G401.6 (cell line): ENCODE measurements at regions not wholly inside any gene's neighbourhood (a gene's known extent, or its start where the extent isn't known, plus 50 kb on each side); places are given as distances from the start of the nearest gene placed in this dataset.

Source experiments
- FAIRE-seq: peaks from 2 replicates; lab custom pipeline; 2012; peaks lifted over from hg19 to GRCh38; lab: Jason Lieb, UNC

DNA sequence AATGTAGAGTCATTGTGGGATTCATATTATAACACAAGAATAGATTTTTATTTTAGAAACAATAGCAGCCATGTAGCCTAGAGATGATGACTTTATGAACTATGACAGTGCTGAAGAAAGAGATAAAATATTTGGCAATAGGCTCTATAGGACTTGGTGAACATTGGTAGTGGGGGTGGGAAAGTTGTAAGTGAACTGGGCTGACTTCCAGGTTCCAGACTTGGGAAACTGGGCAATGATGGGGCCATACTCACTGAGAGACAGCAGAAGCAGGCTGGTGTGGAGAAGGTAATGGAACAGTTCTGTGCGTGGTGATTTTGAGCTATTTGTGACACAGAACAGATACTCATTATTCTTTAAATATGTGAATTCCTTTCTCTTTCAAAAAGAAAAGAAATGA, 470.3 kb upstream of the HNRNPA3 start:
- FAIRE-seq, result no peak

DNA sequence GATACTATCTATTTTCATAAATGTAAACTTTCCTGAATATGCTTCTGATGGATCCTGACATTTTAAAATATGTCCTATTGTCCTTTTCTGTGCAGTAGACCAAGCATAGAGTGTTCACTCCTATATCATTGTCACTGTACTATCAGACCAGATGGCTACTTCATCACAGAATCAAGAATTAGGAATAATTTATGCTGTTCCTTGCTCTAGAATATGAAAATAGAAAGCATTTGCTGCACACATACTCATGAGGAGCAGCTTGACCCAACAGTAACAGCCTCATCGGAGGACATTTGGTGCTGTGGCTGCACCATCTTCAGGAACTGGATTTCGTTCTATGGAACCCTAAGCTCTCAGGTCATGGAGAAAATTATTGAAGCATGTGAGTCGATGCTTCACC, 468.9 kb upstream of the HNRNPA3 start:
- FAIRE-seq, result no peak

DNA sequence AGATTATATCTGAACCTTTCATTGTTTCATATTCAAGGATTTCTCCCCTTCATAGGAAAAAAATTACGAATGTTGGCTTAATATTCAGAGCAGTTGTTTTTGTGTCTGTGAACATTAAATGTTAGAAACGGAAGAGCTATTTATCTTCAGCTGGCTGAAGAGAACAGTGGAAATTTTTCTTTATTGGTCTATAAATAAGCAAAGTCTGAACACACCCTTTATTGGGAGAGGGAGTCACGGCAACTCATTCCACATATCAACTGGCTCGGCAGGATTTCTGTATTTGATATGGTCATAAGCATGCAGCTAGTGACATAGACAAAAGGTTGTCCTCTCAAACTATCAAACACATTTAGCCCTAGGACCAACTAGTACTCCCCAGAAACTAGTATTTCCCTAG, 468.4 kb upstream of the HNRNPA3 start:
- no peak for FAIRE-seq

DNA sequence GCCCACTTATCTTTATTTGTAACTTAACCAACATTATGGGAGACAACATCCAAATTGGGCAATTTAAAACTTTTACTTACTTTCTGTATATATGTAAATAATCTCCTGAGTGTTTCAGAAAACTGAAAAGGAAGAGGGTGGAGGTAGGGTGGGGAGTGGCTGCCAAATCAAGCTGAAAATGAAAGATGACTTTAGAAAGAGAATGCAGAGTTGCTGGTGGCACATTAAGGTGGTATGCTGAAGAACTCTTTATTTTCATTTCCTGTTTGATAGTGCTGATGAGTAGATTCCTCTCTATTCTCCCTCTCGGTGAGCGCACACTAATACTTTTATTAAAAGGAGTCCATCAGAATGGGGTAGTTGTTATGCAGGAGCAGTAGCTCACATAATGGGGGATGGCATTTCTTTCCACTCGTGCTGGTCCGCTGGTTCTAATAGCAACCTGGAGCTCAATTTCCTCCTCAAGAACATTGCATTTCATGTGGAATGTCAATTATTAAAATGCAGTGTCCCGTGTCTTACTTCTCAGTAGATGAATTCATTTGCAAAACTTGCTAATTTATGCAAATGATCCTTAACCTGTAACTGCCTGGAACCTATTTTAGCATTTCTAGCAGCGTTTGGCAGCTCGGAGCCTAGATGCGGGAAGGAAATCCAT, 466.9 kb upstream of the HNRNPA3 start:
- FAIRE-seq, result no peak

DNA sequence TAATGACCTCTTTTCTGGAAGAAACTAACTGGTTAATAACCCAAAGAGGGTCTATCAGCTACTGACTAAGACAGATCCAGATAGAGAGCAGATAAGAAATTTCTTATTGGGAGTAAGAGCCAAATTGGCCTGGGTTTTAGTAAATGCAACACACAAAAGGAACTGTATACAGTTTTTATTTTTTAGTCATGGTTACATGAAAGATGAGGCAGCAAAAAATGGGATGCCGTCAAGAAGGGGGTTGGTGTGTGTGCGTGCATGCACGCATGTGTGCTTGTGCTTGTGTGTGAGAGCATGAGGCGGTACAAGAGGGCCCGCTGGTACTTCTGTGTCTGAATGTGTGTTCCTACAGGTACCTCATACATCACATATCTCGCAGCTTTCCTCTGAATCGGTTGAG, 466.2 kb upstream of the HNRNPA3 start:
- FAIRE-seq, result no peak

DNA sequence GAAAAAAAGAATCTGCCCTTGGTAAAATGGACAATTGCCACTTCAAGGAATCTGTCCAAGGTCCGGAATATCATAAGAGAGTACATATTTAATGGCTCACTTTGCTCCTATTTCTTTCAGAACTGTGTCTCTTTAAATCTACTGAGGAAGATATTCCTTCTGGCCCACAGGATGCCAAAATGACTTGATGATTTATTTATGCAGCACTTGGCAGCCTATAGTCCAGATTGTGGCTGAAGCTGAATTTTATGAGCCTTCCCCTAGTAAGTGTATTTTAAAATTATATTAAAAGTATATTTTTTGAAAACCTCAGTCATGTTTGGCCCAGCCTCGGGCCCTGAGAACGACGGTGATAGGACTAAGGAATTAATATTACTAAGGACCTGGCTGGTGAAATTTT, 465.1 kb upstream of the HNRNPA3 start:
- FAIRE-seq, result no peak

DNA sequence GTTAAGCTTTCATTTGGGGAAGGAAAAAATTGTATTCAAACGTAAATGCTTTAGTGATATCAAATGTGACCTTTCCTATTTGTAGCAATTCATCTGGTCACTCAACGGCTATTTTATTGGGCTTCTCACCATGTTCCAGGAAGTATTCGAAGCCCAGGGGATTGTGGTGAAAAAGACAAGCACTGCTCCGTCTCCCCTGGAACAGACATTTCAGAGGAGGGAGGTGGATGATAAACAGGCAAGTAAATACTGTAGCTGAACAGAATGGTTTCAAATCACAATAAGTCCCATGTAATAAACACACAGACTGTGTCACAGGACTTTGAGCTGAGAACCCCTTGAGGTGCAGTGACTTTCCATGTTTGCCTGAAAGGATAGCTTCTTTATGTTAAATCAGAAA, 464.7 kb upstream of the HNRNPA3 start:
- FAIRE-seq, result no peak

DNA sequence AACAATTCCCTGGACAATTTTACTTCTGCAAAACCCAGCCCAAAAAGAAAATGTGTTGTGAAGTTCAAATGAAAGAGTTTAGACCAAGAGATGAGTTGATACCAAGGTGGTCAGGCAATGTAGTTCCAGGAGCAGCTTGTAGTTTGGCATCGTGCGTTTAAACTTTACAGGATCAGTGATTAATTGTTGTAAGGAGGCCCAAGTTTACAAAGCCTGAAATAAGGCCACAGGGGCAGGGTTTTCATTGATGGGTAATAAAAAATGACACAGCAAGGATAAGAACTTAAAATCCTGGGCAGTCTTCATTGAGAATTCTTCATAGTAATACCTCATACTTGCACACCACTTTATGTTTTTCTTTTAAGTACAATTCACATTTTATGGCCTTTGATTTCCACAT, 463.9 kb upstream of the HNRNPA3 start:
- FAIRE-seq, result no peak

DNA sequence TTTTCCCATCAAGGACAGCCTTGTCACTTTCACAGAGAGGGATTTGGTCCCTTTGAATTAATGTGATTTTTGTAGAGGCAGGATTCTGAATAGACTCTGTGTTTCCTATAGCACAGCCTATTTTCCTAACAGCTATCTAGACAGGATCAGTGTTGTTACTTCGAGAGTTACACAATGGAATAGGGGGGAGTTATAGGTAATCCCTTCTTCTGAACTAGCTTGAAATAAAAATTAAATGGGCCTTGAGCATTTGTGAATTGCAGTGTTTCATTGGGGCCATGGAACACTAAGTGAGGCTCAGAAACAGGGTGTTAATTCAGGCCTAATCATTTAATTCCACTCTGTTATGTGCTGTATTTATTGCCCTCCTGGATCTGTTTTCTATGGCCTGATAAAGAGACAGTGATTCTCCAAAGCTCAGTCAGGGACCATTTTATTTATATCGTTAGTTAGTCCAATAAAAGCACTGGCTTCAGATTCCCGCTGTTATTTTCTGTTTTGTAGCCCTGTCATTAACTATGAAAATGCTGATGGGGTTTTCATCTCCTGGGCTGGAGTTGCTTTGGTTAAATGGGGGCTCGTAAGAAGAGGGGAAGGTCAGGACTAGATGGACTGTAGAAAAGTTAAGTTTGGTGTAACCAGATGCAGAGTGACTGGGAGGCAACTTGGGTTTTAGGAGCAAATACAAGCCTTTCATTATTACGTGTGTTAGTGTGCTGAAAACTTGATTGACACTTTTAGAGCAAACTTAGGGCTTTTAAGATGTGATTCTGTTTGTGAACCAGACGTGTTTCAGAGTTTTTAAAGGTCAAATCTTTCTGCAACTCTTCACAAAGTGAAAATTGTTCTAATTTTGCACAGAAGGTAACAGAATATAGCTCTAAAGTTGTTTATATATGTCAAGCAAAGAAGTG, 461.0 kb upstream of the HNRNPA3 start:
- FAIRE-seq, result no peak

DNA sequence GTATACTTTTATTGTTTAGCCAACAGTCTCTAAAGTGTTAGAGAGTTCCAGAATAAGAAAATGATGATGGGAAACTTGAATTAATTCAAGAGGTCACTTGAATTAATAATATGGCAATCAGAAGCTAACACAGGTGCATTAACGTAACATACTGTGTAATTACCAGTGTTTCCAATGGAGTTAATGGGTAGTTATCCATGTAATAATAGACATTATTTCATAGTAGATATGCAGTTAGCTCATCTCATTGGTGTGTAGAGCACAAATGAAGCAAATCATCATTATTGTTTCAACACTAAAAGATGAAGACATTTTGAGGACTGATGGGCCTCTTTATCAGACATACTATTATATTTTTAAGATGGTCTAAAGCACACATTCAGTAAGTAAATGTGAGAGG, 460.3 kb upstream of the HNRNPA3 start:
- FAIRE-seq, result no peak

DNA sequence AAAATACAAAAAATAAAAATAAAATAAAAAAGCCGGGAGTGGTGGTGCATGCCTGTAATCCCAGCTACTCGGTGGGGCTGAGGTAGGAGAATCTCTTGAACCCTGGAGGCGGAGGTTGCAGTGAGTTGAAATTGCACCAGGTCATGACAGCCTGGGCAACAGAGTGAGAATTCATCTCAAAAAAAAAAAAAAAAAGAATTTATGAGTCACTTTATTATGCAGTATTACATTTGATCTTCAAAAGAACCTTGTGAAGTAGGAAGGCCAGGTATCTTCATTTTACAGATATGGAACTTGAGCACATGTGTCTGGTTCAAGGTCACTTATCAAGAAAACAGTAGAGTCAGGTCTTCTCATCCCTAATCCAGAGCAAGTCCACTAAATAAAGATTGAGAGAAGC, 459.4 kb upstream of the HNRNPA3 start:
- FAIRE-seq, result no peak

DNA sequence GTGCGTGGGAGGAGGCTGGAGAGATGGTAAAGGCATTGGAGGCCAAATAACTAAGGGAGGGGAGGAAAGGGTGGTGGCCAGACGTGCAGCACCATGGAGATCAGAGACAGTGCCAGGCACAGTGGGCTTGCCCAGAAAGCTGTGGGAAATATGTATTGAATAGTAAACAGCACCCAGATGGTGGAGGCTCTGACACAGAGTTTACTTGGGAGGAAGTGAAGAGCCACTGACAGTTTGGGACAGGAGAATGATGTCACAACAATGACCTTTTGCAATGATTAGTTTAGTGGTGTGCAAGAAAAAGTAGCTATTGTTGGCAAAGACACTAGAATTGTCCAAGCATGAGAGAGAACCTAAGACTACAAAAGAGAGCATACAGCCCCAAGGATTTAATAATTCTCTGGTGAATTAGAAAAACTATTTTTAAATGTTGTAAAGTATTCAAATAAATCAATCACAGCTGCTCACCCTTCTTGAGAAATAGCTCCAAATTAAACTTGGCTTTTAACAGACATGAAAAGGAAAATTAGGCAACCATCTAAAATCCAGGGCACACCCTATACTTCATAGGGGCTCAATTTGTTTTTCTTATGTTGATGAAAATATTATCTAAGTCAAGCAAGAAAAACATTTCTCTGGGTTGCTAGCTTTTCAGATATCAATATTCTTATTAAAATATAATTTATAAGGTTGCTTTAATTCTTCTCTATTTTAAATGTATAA, 458.7 kb upstream of the HNRNPA3 start:
- no peak for FAIRE-seq

DNA sequence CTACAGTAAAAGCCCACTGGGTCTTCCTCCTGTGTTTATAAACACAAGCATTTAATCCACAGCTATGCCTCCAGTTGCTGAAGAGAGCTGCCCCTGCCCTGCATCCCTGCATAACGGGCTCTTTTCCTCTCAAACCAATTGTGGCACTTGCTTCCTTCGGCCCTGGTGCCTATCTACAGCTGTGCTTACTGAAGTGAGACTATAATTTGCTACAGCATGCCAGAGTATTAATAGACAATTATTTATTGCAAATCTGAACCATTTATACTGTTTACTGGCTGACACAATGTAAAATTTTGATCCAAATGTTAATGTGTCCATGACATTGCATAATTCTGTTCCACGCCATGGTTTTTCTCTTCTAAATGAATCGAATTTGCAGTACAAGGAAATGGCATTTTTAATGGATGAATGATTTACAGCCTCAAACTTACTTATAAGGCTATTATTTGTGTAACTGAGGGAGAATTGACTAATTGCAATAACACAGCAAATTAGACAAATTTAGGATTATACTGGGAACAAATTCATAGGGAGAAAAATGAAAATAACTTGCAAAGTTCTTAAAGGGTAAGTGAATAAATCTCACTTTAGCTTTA, 457.0 kb upstream of the HNRNPA3 start:
- no peak for FAIRE-seq

DNA sequence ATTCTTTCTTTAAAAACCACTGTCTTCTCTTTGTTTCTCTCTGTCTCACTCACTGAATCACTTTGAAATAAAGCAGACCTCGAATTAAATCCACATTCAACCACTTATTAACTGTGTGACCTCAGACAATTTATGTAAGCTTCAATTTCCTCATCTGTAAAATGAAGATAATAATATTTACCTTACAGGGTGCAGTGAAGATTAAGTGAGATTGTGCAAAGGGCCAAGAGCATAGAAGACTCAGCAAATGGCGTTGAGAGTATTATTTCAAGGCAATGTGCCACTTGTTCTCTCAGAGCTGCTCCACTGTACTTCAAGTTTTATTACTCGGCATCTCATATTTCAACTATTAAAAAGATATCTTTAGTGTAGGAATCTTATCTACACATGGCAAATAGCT, 454.2 kb upstream of the HNRNPA3 start:
- FAIRE-seq, result no peak

DNA sequence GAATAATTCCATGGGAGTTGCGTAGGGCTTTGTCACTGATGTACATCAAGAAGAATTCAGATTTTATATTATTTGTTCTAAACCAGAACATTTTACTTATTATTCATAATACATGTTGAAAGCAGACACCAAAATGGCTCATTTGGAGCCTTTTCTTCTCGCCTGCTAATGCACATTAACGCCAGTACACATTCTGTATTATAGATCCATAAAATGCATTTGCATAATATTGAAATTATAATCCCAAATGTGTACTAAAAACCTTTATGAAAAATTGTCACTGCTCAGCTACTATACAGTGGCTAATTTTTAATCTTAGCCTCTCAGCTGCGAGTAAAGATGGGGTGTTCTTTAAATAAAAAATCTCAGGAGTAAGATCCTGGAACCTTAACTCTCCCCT, 452.2 kb upstream of the HNRNPA3 start:
- no peak for FAIRE-seq

DNA sequence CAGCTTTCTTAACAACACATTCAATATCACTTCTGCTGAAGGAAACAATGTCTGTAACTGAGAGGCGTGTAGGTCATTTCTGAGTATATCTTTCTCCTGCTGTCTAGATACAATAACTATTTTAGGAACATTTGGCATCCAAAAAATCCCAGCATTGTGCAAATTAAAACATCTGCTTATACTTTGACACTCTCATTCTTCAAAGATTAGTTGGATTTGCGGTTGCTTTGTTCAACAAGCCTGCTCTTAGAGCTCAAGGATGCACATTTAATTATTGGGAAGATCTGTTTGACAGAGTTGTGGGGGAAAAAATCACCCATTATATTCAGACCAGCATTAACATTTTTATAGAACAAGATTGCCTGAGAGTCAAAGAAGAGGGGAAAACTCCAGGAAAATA, 449.5 kb upstream of the HNRNPA3 start:
- no peak for FAIRE-seq

DNA sequence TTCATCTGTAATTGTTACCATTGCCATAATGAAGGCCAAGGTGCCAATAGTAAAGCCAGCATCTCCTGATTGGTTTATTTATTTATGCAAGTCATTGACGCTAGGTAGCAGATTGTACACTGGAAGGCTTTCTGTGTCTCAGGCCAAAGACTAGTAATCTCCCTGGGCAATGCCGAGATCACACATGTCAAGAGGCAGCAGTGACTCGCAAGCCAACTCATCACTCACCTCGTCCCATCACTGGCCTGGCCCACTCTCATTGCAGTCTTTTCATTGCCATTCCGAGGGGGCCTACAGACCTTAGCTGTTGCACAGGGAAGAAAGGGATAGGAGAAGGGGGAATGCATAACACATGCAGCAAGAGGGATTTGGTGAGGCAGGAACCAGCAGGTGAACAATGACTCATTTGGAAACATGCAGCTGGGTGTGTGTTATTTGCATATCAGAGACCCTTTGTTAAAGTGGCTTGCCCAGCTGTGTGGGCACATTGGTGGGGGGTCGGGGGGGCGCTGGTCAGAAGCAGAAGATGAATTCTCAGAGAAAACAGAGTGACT, 448.7 kb upstream of the HNRNPA3 start:
- FAIRE-seq, result no peak

DNA sequence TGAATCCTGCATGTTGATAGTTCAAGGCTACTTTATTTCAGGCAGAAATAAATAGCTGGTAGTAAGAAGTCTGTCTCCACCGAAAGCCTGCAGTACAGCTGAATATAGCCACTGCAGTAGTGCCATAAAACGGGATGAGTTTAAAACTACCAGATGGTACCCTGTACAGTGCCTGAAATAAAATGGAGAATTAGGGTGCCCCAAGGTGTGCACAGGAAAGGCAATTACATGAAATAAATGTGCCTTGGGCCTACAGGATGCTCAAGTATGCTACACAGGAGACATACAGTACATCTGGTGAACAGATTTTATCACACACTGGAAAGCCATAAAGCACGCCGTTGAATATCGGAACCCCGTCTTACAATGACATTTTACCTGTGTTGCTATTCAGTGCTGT, 447.7 kb upstream of the HNRNPA3 start:
- FAIRE-seq, result no peak

DNA sequence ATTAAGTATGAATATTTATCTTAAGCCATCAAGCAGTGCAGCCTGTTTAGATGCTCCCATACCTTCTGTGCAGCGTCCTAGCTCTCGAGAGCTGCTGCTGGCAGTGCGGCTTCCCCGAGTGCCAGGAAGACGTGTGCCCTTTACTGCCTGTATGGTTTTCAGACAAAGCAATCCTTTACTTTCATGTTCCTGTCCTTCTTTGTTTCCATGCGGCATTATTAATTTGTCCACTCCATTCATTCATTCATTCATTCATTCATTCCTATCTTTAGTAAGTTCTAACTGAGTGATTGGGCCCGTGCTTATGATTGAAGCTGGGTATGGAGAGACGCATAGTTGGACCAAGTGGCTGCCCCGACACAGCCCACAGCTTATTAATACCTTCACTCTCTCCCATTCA, 446.6 kb upstream of the HNRNPA3 start:
- FAIRE-seq, result no peak

DNA sequence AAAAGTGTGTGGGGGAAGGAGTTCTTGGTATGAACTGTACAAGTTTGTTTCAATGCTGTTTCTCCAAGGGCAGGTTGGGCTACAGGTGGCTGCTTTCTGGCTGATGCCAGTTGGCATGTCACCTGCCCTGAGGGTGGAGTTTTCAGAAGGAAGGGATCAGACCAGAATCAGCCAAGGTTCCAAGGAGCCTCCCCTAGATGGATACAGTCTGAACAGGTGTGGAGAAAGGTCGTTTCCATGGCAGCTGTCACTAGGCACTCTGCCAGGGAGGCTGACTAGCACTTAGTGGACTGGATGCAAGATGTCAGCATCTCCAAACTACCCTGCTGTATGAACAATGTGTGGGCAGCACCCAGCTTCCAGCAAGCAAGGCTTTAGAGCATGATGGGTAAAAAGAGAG, 444.4 kb upstream of the HNRNPA3 start:
- no peak for FAIRE-seq

DNA sequence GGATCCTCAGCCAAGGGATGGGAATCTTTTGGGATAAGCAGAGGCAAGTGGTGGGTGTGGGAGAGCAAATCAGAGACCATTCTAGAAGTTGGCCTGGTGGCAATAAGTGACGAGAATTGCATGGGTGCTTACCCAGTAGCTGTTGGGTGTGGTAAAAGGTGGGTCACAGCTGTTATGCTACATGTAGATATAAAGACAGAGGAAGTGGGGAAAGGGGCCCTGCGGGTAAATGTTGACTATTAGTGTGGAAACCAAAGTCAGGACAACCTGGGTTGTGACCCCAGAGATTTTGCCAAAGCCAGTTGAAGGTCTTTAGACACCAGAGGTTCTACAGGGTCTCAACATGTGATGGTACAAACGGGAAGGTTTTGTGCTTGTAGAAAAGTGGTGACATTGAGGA, 443.6 kb upstream of the HNRNPA3 start:
- no peak for FAIRE-seq

DNA sequence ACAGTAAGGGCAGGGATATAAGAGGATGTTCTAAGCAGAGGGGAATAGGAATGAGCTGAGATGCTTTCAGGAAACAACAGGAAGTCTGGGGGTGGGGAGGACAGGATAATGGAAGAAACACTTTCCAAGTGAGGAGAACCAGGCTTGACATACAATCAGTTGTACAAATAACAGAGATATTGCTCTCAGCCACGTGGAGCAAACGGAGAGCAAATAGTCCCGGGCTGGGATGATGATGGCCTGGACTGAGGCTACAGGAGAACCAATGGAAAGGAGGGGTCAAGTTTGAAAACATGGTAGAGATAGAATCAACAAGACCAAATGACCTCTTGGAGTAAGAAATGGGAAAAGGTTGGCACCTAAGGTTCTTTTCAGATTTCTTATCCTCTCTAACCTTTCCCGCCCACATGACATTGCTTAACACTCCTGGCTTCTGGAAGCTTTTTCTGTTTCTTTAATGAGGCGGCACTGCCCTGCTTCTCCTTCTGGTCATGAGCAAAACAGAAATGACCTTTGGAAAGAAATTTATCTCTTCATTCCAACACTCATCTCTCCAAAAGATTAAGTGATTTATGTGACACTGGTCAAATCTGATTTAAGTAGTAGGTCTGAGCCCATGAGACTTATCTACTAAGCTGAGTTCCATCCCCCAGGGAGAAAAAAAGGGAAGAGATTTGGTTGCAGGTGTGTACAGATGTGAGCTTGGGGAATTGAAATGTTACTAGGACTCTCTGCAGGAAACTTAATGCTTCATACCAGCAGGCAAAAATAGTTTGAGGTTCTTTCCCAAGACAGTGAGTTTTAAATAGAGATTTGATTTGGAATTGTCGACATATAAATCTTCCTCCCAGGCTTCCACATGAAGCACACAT, 442.9 kb upstream of the HNRNPA3 start:
- no peak for FAIRE-seq
